GM06990 (cell line): ENCODE measurements at regions not wholly inside any gene's neighbourhood (a gene's known extent, or its start where the extent isn't known, plus 50 kb on each side); places are given as distances from the start of the nearest gene placed in this dataset.

Experiments used
- DNase-seq: peaks from one replicate; pipeline ENCODE4 v3.0.0-alpha.2; 2011; ENCODE audit not compliant: insufficient read length; ENCODE audit errors: extremely low read depth
- H3K27me3 ChIP-seq: replicated peaks from 2 replicates; pipeline ENCODE4 v1.6.0; 2011; ENCODE audit warnings: low read length; ENCODE audit not compliant: control insufficient read depth, insufficient read depth
- H3K36me3 ChIP-seq: 2 replicates; pipeline ENCODE4 v1.5.1; 2011; ENCODE audit warnings: low read length; ENCODE audit not compliant: control insufficient read depth, insufficient read depth
- H3K4me3 ChIP-seq: replicated peaks from 2 replicates; pipeline ENCODE4 v1.5.1; 2011; ENCODE audit warnings: low read depth, mild to moderate bottlenecking, control low read depth, low read length
- CTCF ChIP-seq: IDR thresholded peaks from 2 replicates; pipeline ENCODE4 v1.5.1; 2011; ENCODE audit warnings: low read length, control low read depth, mild to moderate bottlenecking, inconsistent platforms; ENCODE audit not compliant: insufficient read depth, poor library complexity, severe bottlenecking

GRCh38 chr10:85531706-85532105 is 834.9 kb downstream of the GRID1 start:
- TF ChIP-seq CTCF, result no peak
- DNase-seq, result no peak
- Histone ChIP-seq H3K27me3 (no peaks in the 10 kb centered on the region), H3K4me3 (no peak overlapping the region), H3K36me3 (no peaks in the 10 kb centered on the region)

DNA sequence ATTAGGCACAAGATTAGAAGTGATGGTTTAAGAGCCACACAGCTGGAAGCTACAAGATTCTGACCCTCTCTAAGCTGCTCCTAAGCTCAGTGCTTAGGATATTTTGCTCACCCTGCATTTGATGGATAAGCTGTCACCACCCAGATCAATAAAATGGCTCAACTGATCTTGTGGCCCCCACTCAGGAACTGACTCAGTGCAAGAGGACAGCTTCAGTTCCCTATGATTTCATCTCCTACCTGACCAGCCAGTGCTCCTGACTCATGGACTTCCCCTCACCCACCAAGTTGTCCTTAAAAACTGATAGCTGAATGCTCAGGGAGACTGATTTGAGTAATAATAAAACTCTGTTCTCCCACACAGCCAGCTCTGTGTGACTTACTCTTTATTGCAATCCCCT is 833.8 kb downstream of the GRID1 start:
- Histone ChIP-seq H3K27me3 (no peaks in the 10 kb centered on the region), H3K36me3 (no peaks in the 10 kb centered on the region), H3K4me3 (no peak overlapping the region)
- TF ChIP-seq CTCF, result no peak
- no peak for DNase-seq

GRCh38 chr10:85535926-85536325 is 830.7 kb downstream of the GRID1 start:
- Histone ChIP-seq H3K36me3 (no peaks in the 10 kb centered on the region), H3K4me3 (no peak overlapping the region), H3K27me3 (no peaks in the 10 kb centered on the region)
- no peak for TF ChIP-seq CTCF
- no peak for DNase-seq

- no peak overlapping the region for H3K4me3 ChIP-seq
- DNase-seq, result no peak
- no peaks in the 10 kb centered on the region for H3K36me3 ChIP-seq
- H3K27me3 ChIP-seq, result no peaks in the 10 kb centered on the region
- no peak for TF ChIP-seq CTCF
These were observed 829.0 kb downstream of the GRID1 start for GRCh38 chr10:85537561-85537960.

DNA sequence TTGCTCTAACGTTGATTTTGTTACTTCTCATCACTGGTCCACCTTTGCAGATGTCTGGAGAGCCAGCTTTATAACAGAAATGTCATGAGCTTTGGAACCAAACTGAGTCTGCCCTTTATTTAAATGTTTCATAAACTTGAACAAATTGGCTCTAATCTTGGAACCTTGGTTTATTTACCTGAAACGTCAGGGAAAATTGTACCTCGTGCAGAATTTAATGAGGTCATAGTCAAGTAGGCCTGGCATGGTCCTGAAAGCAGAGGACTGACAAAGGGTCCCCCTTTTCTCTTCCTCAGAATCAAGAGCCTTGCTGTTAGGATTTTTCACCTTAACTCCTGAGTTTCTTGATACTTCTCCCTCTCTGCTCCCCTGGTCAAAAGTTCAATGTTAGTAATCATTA is 828.0 kb downstream of the GRID1 start:
- no peak for TF ChIP-seq CTCF
- Histone ChIP-seq H3K27me3 (no peaks in the 10 kb centered on the region), H3K4me3 (no peak overlapping the region), H3K36me3 (no peaks in the 10 kb centered on the region)
- no peak for DNase-seq

GRCh38 chr10:85542152-85542551 is 824.4 kb downstream of the GRID1 start:
- Histone ChIP-seq H3K36me3 (no peaks in the 10 kb centered on the region), H3K4me3 (no peak overlapping the region), H3K27me3 (no peaks in the 10 kb centered on the region)
- no peak for TF ChIP-seq CTCF
- no peak for DNase-seq
